Tibial nerve (tissue), 3 donors: ENCODE measurements at regions not wholly inside any gene's neighbourhood (a gene's known extent, or its start where the extent isn't known, plus 50 kb on each side); places are given as distances from the start of the nearest gene placed in this dataset.

Experiments used
- POLR2A ChIP-seq, 2 donors: fragments of 450-650 bp; IDR thresholded peaks; one replicate each; pipeline ENCODE4 v1.6.1; 2017; ENCODE audit warnings: antibody characterized with exemption in 2 of 2, mild to moderate bottlenecking in 2 of 2, moderate library complexity in 2 of 2
- TF ChIP-seq, protein P1 (sequence below), 5 experiments: fragments of 200-600 bp in 3 of 5; fragments of 450-650 bp in 2 of 5; sonication (generic) in 3 of 5; IDR thresholded peaks; one replicate each; pipeline ENCODE4 v1.5.1; 2016 to 2019; ENCODE audit warnings: antibody characterized with exemption in 5 of 5, mild to moderate bottlenecking in 3 of 5, moderate library complexity in 2 of 5

DNA sequence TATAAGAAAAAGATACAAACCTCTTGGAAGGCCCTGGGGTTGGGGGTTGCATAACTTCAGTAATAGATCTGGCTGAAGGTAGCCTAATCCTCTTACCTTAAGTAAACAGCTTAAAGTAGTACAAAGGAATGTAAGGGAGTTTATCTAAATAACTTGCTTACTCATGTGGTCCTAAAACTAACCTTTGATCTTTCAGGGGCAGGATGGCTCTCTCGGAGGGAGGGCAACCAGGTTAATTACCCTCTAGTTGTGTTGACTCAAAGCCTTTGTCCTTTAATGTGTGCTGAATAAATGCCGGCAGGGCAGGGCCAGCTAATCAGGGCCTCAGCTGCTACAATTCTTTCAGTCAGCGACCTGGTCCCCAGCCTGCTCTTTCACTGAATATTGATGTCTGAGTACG is 822.0 kb upstream of the SLIT2 start:
- TF ChIP-seq, protein P1, sequence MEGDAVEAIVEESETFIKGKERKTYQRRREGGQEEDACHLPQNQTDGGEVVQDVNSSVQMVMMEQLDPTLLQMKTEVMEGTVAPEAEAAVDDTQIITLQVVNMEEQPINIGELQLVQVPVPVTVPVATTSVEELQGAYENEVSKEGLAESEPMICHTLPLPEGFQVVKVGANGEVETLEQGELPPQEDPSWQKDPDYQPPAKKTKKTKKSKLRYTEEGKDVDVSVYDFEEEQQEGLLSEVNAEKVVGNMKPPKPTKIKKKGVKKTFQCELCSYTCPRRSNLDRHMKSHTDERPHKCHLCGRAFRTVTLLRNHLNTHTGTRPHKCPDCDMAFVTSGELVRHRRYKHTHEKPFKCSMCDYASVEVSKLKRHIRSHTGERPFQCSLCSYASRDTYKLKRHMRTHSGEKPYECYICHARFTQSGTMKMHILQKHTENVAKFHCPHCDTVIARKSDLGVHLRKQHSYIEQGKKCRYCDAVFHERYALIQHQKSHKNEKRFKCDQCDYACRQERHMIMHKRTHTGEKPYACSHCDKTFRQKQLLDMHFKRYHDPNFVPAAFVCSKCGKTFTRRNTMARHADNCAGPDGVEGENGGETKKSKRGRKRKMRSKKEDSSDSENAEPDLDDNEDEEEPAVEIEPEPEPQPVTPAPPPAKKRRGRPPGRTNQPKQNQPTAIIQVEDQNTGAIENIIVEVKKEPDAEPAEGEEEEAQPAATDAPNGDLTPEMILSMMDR (IDR thresholded peaks at IDR 0.05), result no peak
- TF ChIP-seq POLR2A (IDR thresholded peaks at IDR 0.05), result no peak
